ENCODE measurements at regions not wholly inside any gene's neighbourhood (a gene's known extent, or its start where the extent isn't known, plus 50 kb on each side); places are given as distances from the start of the nearest gene placed in this dataset.

DNA sequence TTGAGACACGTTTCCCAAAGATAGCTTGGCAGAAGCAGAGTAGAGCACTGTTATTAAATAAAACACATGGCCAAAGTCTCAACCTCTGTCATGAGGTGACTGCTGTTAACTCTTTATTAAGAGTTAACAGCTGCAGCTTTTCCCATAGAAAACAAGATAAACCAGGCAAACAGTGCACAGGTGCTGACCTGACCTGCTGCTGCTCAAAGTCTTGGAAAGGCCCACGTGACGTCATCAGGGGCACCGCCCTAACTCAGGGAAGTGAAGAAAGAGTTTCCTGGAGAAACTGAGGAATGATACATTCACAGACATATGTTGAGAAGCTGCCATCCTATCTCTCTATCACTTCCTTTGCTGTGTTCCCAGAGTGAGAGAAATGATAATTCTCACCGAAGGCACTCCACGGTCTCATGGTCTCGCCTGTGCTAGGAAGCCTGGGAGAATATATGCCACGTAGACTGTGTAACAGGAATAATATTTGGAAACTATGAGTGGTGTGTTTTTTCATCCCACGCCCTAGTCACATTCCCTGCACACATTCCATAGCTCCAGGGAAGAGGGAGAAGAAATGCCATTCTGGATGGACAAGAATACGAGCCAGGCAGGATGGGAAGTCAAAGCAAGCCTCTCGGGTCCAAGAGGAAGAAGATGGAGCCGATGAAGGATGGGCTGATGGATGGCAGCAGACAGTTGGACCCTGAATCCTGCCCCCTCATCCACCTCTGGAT, 146.2 kb upstream of the NFE2L3 start:
- H3K9me3 ChIP-seq = no peaks in the 10 kb centered on the region
- no peak for ATAC-seq
- WGBS, 2 donors (ENCODE audit: low coverage in 1 of 2) = 29 to 61% methylated on average over 3 to 8 of the region's 12 CpGs
- H3K4me3 ChIP-seq = no peak overlapping the region
- peaks cover 21% of the 10 kb centered on the region for H3K27me3 ChIP-seq
- no peaks in the 10 kb centered on the region for H3K36me3 ChIP-seq
- H3K27ac ChIP-seq = no peak overlapping the region
- TF ChIP-seq, protein P1, sequence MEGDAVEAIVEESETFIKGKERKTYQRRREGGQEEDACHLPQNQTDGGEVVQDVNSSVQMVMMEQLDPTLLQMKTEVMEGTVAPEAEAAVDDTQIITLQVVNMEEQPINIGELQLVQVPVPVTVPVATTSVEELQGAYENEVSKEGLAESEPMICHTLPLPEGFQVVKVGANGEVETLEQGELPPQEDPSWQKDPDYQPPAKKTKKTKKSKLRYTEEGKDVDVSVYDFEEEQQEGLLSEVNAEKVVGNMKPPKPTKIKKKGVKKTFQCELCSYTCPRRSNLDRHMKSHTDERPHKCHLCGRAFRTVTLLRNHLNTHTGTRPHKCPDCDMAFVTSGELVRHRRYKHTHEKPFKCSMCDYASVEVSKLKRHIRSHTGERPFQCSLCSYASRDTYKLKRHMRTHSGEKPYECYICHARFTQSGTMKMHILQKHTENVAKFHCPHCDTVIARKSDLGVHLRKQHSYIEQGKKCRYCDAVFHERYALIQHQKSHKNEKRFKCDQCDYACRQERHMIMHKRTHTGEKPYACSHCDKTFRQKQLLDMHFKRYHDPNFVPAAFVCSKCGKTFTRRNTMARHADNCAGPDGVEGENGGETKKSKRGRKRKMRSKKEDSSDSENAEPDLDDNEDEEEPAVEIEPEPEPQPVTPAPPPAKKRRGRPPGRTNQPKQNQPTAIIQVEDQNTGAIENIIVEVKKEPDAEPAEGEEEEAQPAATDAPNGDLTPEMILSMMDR (IDR thresholded peaks at IDR 0.05) = no peak
- TF ChIP-seq POLR2AphosphoS5 (IDR thresholded peaks at IDR 0.05) (no peak), EP300 (IDR thresholded peaks at IDR 0.05) (no peak), POLR2A (IDR thresholded peaks at IDR 0.05) (no peak)
- H3K4me1 ChIP-seq = no peaks in the 10 kb centered on the region

DNA sequence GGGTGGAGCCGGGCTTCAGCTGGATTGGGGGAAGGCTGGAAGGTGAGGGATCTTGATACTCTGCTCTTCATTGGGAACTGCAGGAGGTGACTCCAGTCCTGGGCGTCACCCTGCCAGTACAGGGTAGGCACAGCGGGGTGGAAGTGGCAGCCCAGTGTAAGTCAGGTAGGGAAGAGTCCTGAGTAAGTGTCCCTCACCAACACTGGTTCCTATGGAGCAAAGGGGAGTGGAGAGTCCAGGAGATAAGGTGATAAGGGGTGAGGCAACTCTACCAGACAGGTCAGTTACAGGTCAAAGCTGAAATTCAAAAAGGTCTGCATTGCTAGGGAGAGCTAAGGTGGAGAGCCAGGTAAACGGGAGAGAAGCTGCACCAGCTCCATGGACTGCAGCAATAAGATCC, 145.6 kb upstream of the NFE2L3 start:
- Histone ChIP-seq H3K36me3 (no peaks in the 10 kb centered on the region), H3K4me3 (no peak overlapping the region), H3K27ac (no peak overlapping the region), H3K4me1 (no peaks in the 10 kb centered on the region), H3K27me3 (peaks cover 21% of the 10 kb centered on the region), H3K9me3 (no peaks in the 10 kb centered on the region)
- 60 to 95% methylated on average over 1 to 3 of the region's 4 CpGs for WGBS, 2 donors (ENCODE audit: low coverage in 1 of 2)
- ATAC-seq = no peak
- TF ChIP-seq EP300 (IDR thresholded peaks at IDR 0.05) = no peak
- TF ChIP-seq, protein P1 (IDR thresholded peaks at IDR 0.05) = no peak
- no peak for TF ChIP-seq POLR2AphosphoS5 (IDR thresholded peaks at IDR 0.05)
- no peak for TF ChIP-seq POLR2A (IDR thresholded peaks at IDR 0.05)

DNA sequence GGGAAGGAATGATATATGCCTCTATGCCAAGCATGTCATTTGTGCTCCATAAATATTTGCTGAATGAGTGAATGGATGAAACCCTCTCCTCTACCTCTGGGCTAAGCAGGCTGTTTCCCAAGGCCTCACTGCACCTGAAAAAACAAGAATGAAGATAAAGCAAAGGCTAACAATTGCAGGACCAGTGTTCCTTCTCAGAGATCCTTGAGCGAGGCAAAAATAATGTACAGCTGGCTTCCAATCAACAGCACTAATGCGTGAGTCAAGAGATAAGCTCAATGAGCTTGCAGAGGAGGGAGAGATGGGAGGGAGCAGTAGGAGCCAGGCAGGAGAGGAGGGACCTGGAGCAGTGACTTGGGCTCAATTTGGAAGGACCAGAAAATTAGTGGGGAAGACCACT, 144.5 kb upstream of the NFE2L3 start:
- ATAC-seq = no peak
- Histone ChIP-seq H3K4me1 (no peaks in the 10 kb centered on the region), H3K27ac (no peak overlapping the region), H3K9me3 (no peaks in the 10 kb centered on the region), H3K27me3 (peaks cover 12% of the 10 kb centered on the region), H3K4me3 (no peak overlapping the region), H3K36me3 (no peaks in the 10 kb centered on the region)
- 55 to 75% methylated on average over 2 of the region's 2 CpGs for WGBS, 2 donors (ENCODE audit: low coverage in 1 of 2)
- TF ChIP-seq EP300 (IDR thresholded peaks at IDR 0.05) = no peak
- no peak for TF ChIP-seq POLR2A (IDR thresholded peaks at IDR 0.05)
- TF ChIP-seq, protein P1 (IDR thresholded peaks at IDR 0.05) = no peak
- no peak for TF ChIP-seq POLR2AphosphoS5 (IDR thresholded peaks at IDR 0.05)

GRCh38 chr7:26008428-26008827, 143.6 kb upstream of the NFE2L3 start:
- H3K9me3 ChIP-seq = no peaks in the 10 kb centered on the region
- TF ChIP-seq POLR2A (IDR thresholded peaks at IDR 0.05) = no peak
- TF ChIP-seq, protein P1 (IDR thresholded peaks at IDR 0.05) = no peak
- no peak for TF ChIP-seq POLR2AphosphoS5 (IDR thresholded peaks at IDR 0.05)
- TF ChIP-seq EP300 (IDR thresholded peaks at IDR 0.05) = no peak
- no peak for ATAC-seq
- WGBS, 2 donors (ENCODE audit: low coverage in 1 of 2) = 73 to 83% methylated on average over 2 to 3 of the region's 5 CpGs
- peaks cover 7% of the 10 kb centered on the region for H3K27me3 ChIP-seq
- no peak overlapping the region for H3K4me3 ChIP-seq
- no peaks in the 10 kb centered on the region for H3K36me3 ChIP-seq
- H3K4me1 ChIP-seq = no peaks in the 10 kb centered on the region
- H3K27ac ChIP-seq = no peak overlapping the region

DNA sequence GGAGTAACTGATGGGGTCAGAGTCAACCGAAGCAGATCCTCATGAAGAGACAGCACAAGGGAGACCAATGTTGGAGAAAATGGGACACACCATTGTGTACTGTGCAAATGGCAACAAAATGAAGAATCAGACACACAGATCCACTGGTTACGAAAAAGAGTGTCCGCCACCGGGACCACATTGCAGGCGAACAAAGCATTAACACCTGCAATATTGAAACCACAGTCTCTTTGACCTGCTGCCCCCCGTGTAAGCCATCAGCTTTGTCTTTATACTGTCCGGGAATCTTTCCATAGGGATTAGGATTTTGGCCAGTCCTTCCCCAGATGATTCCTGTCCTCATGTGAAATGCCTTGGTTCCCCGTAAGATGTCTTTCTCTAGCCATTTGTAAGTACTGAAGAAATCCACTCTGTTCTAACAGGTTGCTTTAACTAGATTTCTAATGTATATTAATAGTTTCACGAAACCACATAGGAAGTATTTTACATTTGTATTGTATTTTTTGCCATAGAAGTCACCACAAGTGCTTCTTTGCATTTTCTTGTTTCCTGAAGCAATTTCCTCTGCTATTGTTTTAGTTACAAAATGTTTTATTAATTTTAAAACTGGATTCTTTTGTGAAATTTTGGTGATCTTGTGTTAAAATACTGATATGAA, 140.8 kb upstream of the NFE2L3 start:
- peaks cover 0 to 6% (median 0%) of the 10 kb centered on the region in 3 donors for H3K9me3 ChIP-seq
- no peak overlapping the region for H3K4me3 ChIP-seq
- 66 to 68% methylated on average over 4 to 9 of the region's 9 CpGs for WGBS, 2 donors (ENCODE audit: low coverage in 1 of 2)
- ATAC-seq = no peak
- no peaks in the 10 kb centered on the region for H3K4me1 ChIP-seq
- no peak overlapping the region for H3K27ac ChIP-seq
- TF ChIP-seq POLR2A (IDR thresholded peaks at IDR 0.05) = no peak
- no peak for TF ChIP-seq POLR2AphosphoS5 (IDR thresholded peaks at IDR 0.05)
- TF ChIP-seq EP300 (IDR thresholded peaks at IDR 0.05) = no peak
- TF ChIP-seq, protein P1 (IDR thresholded peaks at IDR 0.05) = no peak
- H3K27me3 ChIP-seq = peaks cover 7% of the 10 kb centered on the region
- H3K36me3 ChIP-seq = no peaks in the 10 kb centered on the region

Measured in gastroesophageal sphincter (tissue), 4 donors.